A549 (cell line): ENCODE measurements at regions not wholly inside any gene's neighbourhood (a gene's known extent, or its start where the extent isn't known, plus 50 kb on each side); places are given as distances from the start of the nearest gene placed in this dataset.

Experiments
- ATAC-seq, 2 experiments: fragments of 200-7000 bp in 1 of 2; fragments of >200 bp in 1 of 2; cut with Nextera tagmentation in 1 of 2; cut with Tn5 transposase in 1 of 2; 3 replicates each; pipeline versions ENCODE4 v1.8.0 to v1.9.1; 2018 to 2020; ENCODE audit warnings: mild to moderate bottlenecking in 1 of 2, moderate library complexity in 1 of 2
- CTCF ChIA-PET: fragments of 300-600 bp; sonication (Branson Sonifier 250); formaldehyde crosslinking; extraction: SDS; loops from one replicate; lab custom pipeline; 2021; ENCODE audit warnings: antibody characterized with exemption, inconsistent platforms; lab: Yijun Ruan, JAX
- POLR2A ChIA-PET: fragments of 350-600 bp; formaldehyde crosslinking; extraction: SDS; loops from one replicate; lab custom pipeline; 2021; ENCODE audit warnings: antibody characterized with exemption, inconsistent platforms; lab: Yijun Ruan, JAX
- DNase-seq, 2 experiments: peaks; one replicate each; pipeline versions ENCODE4 v3.0.0 to v3.0.0-alpha.2; 2011 to 2016; ENCODE audit warnings: low read depth in 1 of 2, low spot score in 1 of 2
- FAIRE-seq: peaks from 2 replicates; lab custom pipeline; 2011; peaks lifted over from hg19 to GRCh38; lab: Jason Lieb, UNC
- H3K27ac ChIP-seq, 2 experiments: fragments of >200 bp; sonication (Bioruptor Twin); formaldehyde crosslinking; 3 replicates each; pipeline ENCODE4 v1.5.1; 2016 to 2017
- H3K4me1 ChIP-seq: fragments of >200 bp; sonication (Bioruptor Twin); formaldehyde crosslinking; 3 replicates; pipeline ENCODE4 v1.6.1; 2016
- H3K4me2 ChIP-seq: fragments of >200 bp; sonication (Bioruptor Twin); formaldehyde crosslinking; 3 replicates; pipeline ENCODE4 v1.6.1; 2016
- H3K4me3 ChIP-seq: fragments of >200 bp; sonication (Bioruptor Twin); formaldehyde crosslinking; 3 replicates; pipeline ENCODE4 v1.5.1; 2016
- H3K9me3 ChIP-seq: fragments of >200 bp; sonication (Bioruptor Twin); formaldehyde crosslinking; 3 replicates; pipeline ENCODE4 v1.6.1; 2016
- CBX8 ChIP-seq: fragments of 200-600 bp; sonication (generic); IDR thresholded peaks from 2 replicates; pipeline ENCODE4 v1.6.1; 2016
- CEBPB ChIP-seq, 2 experiments: fragments of >200 bp in 1 of 2; sonication (Bioruptor Twin) in 1 of 2; formaldehyde crosslinking in 1 of 2; IDR thresholded peaks; 2 replicates each; pipeline ENCODE4 v1.6.1; 2012 to 2016
- CHD2 ChIP-seq: fragments of 150-350 bp; IDR thresholded peaks from 2 replicates; pipeline ENCODE4 v1.6.1; 2014; ENCODE audit warnings: low read length; ENCODE audit not compliant: partially characterized antibody
- CTCF ChIP-seq: fragments of >200 bp; sonication (Bioruptor Twin); formaldehyde crosslinking; IDR thresholded peaks from 3 replicates; pipeline ENCODE4 v1.5.1; 2016
- E2F6 ChIP-seq: IDR thresholded peaks from 2 replicates; pipeline ENCODE4 v1.6.1; 2012; ENCODE audit warnings: low read depth, borderline replicate concordance
- EHMT2 ChIP-seq: fragments of 200-600 bp; sonication (generic); IDR thresholded peaks from 2 replicates; pipeline ENCODE4 v1.6.1; 2016; ENCODE audit warnings: antibody characterized with exemption, low read depth, mild to moderate bottlenecking, moderate library complexity
- EP300 ChIP-seq, 2 experiments: fragments of >200 bp; sonication (Bioruptor Twin); formaldehyde crosslinking; IDR thresholded peaks; 2 replicates in 1 of 2; 3 replicates in 1 of 2; pipeline ENCODE4 v1.6.1; 2016 to 2017
- ESRRA ChIP-seq: fragments of 150-350 bp; IDR thresholded peaks from 2 replicates; pipeline ENCODE4 v1.6.1; 2014; ENCODE audit warnings: mild to moderate bottlenecking, low read length, borderline replicate concordance
- FOSB ChIP-seq: fragments of 250-450 bp; sonication (Bioruptor Pico); IDR thresholded peaks from 2 replicates; pipeline ENCODE4 v1.5.0; 2020; ENCODE audit warnings: mild to moderate bottlenecking, moderate library complexity
- FOSL2 ChIP-seq, 2 experiments: fragments of 450-650 bp in 1 of 2; fragments of >200 bp in 1 of 2; sonication (Bioruptor Twin) in 1 of 2; formaldehyde crosslinking; IDR thresholded peaks; 2 replicates each; pipeline versions ENCODE4 v1.5.0 to v1.6.1; 2016 to 2020; ENCODE audit warnings: mild to moderate bottlenecking in 1 of 2, moderate library complexity in 1 of 2
- GATA3 ChIP-seq: IDR thresholded peaks from 2 replicates; pipeline ENCODE4 v1.6.1; 2012; ENCODE audit warnings: borderline replicate concordance
- HMGXB4 ChIP-seq: fragments of 250-450 bp; sonication (Bioruptor Pico); IDR thresholded peaks from 2 replicates; pipeline ENCODE4 v1.5.0; 2021; ENCODE audit warnings: mild to moderate bottlenecking, moderate library complexity, borderline replicate concordance
- HOXB13 ChIP-seq: fragments of 250-450 bp; sonication (Bioruptor Pico); IDR thresholded peaks from 2 replicates; pipeline ENCODE4 v1.5.0; 2020; ENCODE audit warnings: low read depth, mild to moderate bottlenecking, moderate library complexity
- HOXB5 ChIP-seq: fragments of 250-450 bp; sonication (Bioruptor Pico); IDR thresholded peaks from 2 replicates; pipeline ENCODE4 v1.5.0; 2020; ENCODE audit warnings: mild to moderate bottlenecking, moderate library complexity
- MAZ ChIP-seq: fragments of 150-350 bp; IDR thresholded peaks from 2 replicates; pipeline ENCODE4 v1.6.1; 2014; ENCODE audit warnings: antibody characterized with exemption, low read depth, low read length, borderline replicate concordance
- NPAS2 ChIP-seq: fragments of 250-450 bp; sonication (Bioruptor Pico); IDR thresholded peaks from 2 replicates; pipeline ENCODE4 v1.8.0; 2022; ENCODE audit warnings: mild to moderate bottlenecking, moderate library complexity, borderline replicate concordance
- RFX5 ChIP-seq: fragments of 450-650 bp; IDR thresholded peaks from 2 replicates; pipeline ENCODE4 v1.7.1; 2014; ENCODE audit warnings: antibody characterized with exemption, mild to moderate bottlenecking, moderate library complexity
- RNF2 ChIP-seq: fragments of 200-600 bp; sonication (generic); IDR thresholded peaks from 2 replicates; pipeline ENCODE4 v1.6.1; 2016; ENCODE audit warnings: low read depth, mild to moderate bottlenecking, antibody characterized with exemption, moderate library complexity, borderline replicate concordance
- SMC3 ChIP-seq: fragments of >200 bp; sonication (Bioruptor Twin); formaldehyde crosslinking; IDR thresholded peaks from 3 replicates; pipeline ENCODE4 v1.6.1; 2018; ENCODE audit warnings: inconsistent platforms
- ZFP36 ChIP-seq: fragments of 450-650 bp; IDR thresholded peaks from 2 replicates; pipeline ENCODE4 v1.6.1; 2014; ENCODE audit warnings: borderline replicate concordance; ENCODE audit not compliant: partially characterized antibody
- ZSCAN20 ChIP-seq: fragments of 250-450 bp; sonication (Bioruptor Pico); IDR thresholded peaks from 2 replicates; pipeline ENCODE4 v1.8.0; 2022; ENCODE audit warnings: mild to moderate bottlenecking, moderate library complexity
- WGBS: methylation state at CpG from one replicate; pipeline ENCODE4 v1.1.6; 2017; ENCODE audit errors: missing lambda C conversion rate; 5-methylcytosine and 5-hydroxymethylcytosine counted together
- TF ChIP-seq, protein P1 (sequence below): fragments of 150-350 bp; IDR thresholded peaks from 2 replicates; pipeline ENCODE4 v1.6.1; 2014; ENCODE audit warnings: low read depth, mild to moderate bottlenecking, low read length

- H3K4me2 ChIP-seq = peak overlapping the region; percentile 51
- CTCF ChIA-PET = no interaction called here
- no peak overlapping the region for H3K4me3 ChIP-seq
- peaks cover 29% of the 10 kb centered on the region for H3K4me1 ChIP-seq
- no peaks in the 10 kb centered on the region for H3K9me3 ChIP-seq
- H3K27ac ChIP-seq = no peak overlapping the region
- TF ChIP-seq CEBPB (IDR thresholded peaks at IDR 0.05) (peak; percentile 40 to 60; a peak in 3 of 4 replicates), ZFP36 (no peak)
- DNase-seq (no peak), FAIRE-seq (no peak), ATAC-seq (no peak)
- POLR2A ChIA-PET = no interaction called here
Measured at GRCh38 chr2:215678094-215678493, 242.2 kb upstream of the FN1 start.

- H3K4me2 ChIP-seq = peak overlapping the region; percentile 51
- CTCF ChIA-PET = no interaction called here
- peak overlapping the region in 1 of 2 experiments; percentile 47; a peak in 3 of 6 replicates for H3K27ac ChIP-seq
- no peak for ATAC-seq
- no peak for TF ChIP-seq EP300 (IDR thresholded peaks at IDR 0.05)
- TF ChIP-seq, protein P1, sequence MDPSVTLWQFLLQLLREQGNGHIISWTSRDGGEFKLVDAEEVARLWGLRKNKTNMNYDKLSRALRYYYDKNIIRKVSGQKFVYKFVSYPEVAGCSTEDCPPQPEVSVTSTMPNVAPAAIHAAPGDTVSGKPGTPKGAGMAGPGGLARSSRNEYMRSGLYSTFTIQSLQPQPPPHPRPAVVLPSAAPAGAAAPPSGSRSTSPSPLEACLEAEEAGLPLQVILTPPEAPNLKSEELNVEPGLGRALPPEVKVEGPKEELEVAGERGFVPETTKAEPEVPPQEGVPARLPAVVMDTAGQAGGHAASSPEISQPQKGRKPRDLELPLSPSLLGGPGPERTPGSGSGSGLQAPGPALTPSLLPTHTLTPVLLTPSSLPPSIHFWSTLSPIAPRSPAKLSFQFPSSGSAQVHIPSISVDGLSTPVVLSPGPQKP = no peak
- TF ChIP-seq GATA3 = no peak
- no peak for TF ChIP-seq EHMT2
- TF ChIP-seq ZSCAN20 (CRISPR knock-in tag) = no peak
- TF ChIP-seq CTCF = no peak
- no peak for TF ChIP-seq ZFP36
- TF ChIP-seq FOSL2 (IDR thresholded peaks at IDR 0.05) = no peak
- TF ChIP-seq FOSL2 (CRISPR knock-in tag; IDR thresholded peaks at IDR 0.05) = no peak
- no peak for TF ChIP-seq CBX8
- no peak for TF ChIP-seq NPAS2 (CRISPR knock-in tag)
- TF ChIP-seq HOXB5 (CRISPR knock-in tag) = no peak
- TF ChIP-seq SMC3 = no peak
- no peak for TF ChIP-seq RNF2
- TF ChIP-seq MAZ = no peak
- no peak for TF ChIP-seq RFX5
- no peak for TF ChIP-seq FOSB (CRISPR knock-in tag)
- TF ChIP-seq, all 56 proteins: peak for 0
- DNase-seq (no peak), FAIRE-seq (no peak)
- Histone ChIP-seq H3K4me3 (no peak overlapping the region), H3K9me3 (peaks cover 4% of the 10 kb centered on the region; the same call in 1 of the 3 replicates), H3K4me1 (peaks cover 29% of the 10 kb centered on the region)
- 60% methylated on average over 2 of the region's 2 CpGs for WGBS
- POLR2A ChIA-PET = no interaction called here
Measured at GRCh38 chr2:215677481-215677880, 241.6 kb upstream of the FN1 start.

DNA sequence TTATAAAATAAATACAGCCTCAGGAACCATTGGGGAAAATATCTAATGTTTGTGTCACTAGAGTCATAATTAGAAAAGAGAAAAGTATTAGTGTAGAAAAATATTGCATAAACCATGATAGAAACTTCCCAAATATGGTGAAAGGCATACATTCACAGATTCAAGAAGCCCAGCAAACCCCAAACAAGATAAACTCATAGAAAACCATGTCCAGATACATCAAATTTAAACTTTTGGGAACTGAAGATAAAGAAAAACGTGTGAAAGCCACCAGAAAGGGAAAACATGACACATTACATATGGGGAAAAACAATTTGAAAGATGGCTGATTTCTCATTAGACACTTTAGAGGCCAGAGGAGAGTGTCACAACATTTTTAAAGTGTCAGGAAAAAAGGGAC lies 236.5 kb upstream of the FN1 start:
- Histone ChIP-seq H3K27ac (no peak overlapping the region), H3K4me2 (no peak overlapping the region), H3K4me1 (peaks cover under 1% of the 10 kb centered on the region; the same call in 1 of the 3 replicates), H3K4me3 (no peak overlapping the region), H3K9me3 (peaks cover 4% of the 10 kb centered on the region; the same call in 1 of the 3 replicates)
- ATAC-seq (no peak), FAIRE-seq (no peak), DNase-seq (no peak)
- TF ChIP-seq HOXB13 (no peak), HMGXB4 (no peak), CHD2 (no peak), ESRRA (no peak), CBX8 (no peak), E2F6 (no peak)
- 0% methylated on average over 1 of the region's 1 CpG for WGBS
- ChIA-PET CTCF (no interaction called here), POLR2A (no interaction called here)
